ENCODE measurements at regions not wholly inside any gene's neighbourhood (a gene's known extent, or its start where the extent isn't known, plus 50 kb on each side); places are given as distances from the start of the nearest gene placed in this dataset.

DNA sequence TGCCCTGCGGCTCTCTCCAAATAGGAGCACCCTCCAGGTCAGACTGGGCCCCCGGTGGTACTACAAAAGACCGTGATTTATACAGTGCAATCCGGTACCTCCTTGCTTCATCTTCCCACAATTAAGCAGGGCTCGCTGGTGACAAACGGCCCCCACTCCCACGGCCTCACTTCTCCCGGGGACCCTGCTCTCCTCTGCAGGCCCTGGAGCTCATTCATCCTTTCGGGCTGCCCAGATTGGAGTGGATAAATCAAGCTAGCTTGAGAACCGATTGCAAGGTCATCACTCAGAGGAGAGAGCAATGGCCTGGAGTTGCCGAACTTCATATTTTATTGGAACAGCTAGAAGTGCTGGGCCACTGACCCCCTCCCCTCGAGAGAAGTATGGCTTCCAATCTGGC, 193.5 kb upstream of the IRX6 start:
- TF ChIP-seq, protein P1, sequence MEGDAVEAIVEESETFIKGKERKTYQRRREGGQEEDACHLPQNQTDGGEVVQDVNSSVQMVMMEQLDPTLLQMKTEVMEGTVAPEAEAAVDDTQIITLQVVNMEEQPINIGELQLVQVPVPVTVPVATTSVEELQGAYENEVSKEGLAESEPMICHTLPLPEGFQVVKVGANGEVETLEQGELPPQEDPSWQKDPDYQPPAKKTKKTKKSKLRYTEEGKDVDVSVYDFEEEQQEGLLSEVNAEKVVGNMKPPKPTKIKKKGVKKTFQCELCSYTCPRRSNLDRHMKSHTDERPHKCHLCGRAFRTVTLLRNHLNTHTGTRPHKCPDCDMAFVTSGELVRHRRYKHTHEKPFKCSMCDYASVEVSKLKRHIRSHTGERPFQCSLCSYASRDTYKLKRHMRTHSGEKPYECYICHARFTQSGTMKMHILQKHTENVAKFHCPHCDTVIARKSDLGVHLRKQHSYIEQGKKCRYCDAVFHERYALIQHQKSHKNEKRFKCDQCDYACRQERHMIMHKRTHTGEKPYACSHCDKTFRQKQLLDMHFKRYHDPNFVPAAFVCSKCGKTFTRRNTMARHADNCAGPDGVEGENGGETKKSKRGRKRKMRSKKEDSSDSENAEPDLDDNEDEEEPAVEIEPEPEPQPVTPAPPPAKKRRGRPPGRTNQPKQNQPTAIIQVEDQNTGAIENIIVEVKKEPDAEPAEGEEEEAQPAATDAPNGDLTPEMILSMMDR (IDR thresholded peaks at IDR 0.05) = no peak
- TF ChIP-seq EZH2 (IDR thresholded peaks at IDR 0.05; ENCODE audit: borderline replicate concordance, insufficient read depth, low read depth, low read length, poor library complexity, severe bottlenecking) = no peak
